CD14-positive monocyte (primary cell): ENCODE measurements at regions not wholly inside any gene's neighbourhood (a gene's known extent, or its start where the extent isn't known, plus 50 kb on each side); places are given as distances from the start of the nearest gene placed in this dataset.
A peak's percentile ranks its signal among the peaks of the same experiment; 100 is the strongest.
"Not testable (repeated sequence)": the region's sequence is repeated elsewhere in the genome, so short reads cannot be mapped to it uniquely, and the experiment has no call there.

Source experiments
- DNase-seq, 3 donors: peaks; one replicate each; pipeline ENCODE4 v3.0.0-alpha.2; 2011 to 2022
- H2AFZ ChIP-seq: 2 replicates; pipeline ENCODE4 v1.6.0; 2012; ENCODE audit warnings: mild to moderate bottlenecking, low read depth, low read length, inconsistent platforms; ENCODE audit not compliant: insufficient read depth, poor library complexity, severe bottlenecking
- H3K27ac ChIP-seq, 2 donors: 1 replicate in 1 of 2; 2 replicates in 1 of 2; pipeline ENCODE4 v1.5.1; 2012 to 2013; ENCODE audit warnings: low read length in 2 of 2, control low read depth in 1 of 2, inconsistent platforms in 1 of 2, low read depth in 1 of 2, mild to moderate bottlenecking in 1 of 2
- H3K27me3 ChIP-seq, 2 donors: one replicate each; pipeline versions ENCODE4 v1.6.0 to v1.6.1; 2011 to 2013; ENCODE audit warnings: low read length in 2 of 2; ENCODE audit not compliant: control insufficient read depth in 2 of 2, insufficient read depth in 2 of 2
- H3K36me3 ChIP-seq, 2 donors: replicated peaks in 1 of 2; 1 replicate in 1 of 2; 2 replicates in 1 of 2; pipeline versions ENCODE4 v1.5.1 to v1.6.1; 2012 to 2013; ENCODE audit warnings: low read length in 2 of 2, control low read depth in 1 of 2, inconsistent platforms in 1 of 2, mild to moderate bottlenecking in 1 of 2; ENCODE audit not compliant: insufficient read depth in 2 of 2, control insufficient read depth in 1 of 2
- H3K4me1 ChIP-seq, 2 donors: 1 replicate in 1 of 2; 2 replicates in 1 of 2; pipeline versions ENCODE4 v1.5.1 to v1.6.1; 2012 to 2013; ENCODE audit warnings: low read length in 2 of 2, control low read depth in 1 of 2, inconsistent platforms in 1 of 2, mild to moderate bottlenecking in 1 of 2, moderate library complexity in 1 of 2; ENCODE audit not compliant: insufficient read depth in 2 of 2, control insufficient read depth in 1 of 2
- H3K4me2 ChIP-seq: replicated peaks from 2 replicates; pipeline ENCODE3; 2012; ENCODE audit warnings: low read length, moderate library complexity, mild to moderate bottlenecking; ENCODE audit not compliant: poor library complexity, severe bottlenecking; ENCODE audit errors: extremely low read depth
- H3K4me3 ChIP-seq, 3 experiments: fragments of 200-600 bp in 1 of 3; sonication (generic) in 1 of 3; replicated peaks in 1 of 3; 1 replicate in 2 of 3; 2 replicates in 1 of 3; pipeline ENCODE4 v1.5.1; 2011 to 2013; ENCODE audit warnings: low read length in 3 of 3, mild to moderate bottlenecking in 3 of 3, control low read depth in 2 of 3, low read depth in 2 of 3, inconsistent platforms in 1 of 3, moderate library complexity in 1 of 3
- H3K79me2 ChIP-seq: 2 replicates; pipeline ENCODE4 v1.6.0; 2012; ENCODE audit warnings: mild to moderate bottlenecking, control low read depth, inconsistent platforms, low read length, moderate library complexity; ENCODE audit not compliant: insufficient read depth
- H3K9ac ChIP-seq: 2 replicates; pipeline ENCODE4 v1.6.0; 2017; ENCODE audit warnings: low read length, mild to moderate bottlenecking; ENCODE audit not compliant: insufficient read depth, poor library complexity, severe bottlenecking
- H3K9me3 ChIP-seq, 2 donors: replicated peaks in 1 of 2; 1 replicate in 1 of 2; 2 replicates in 1 of 2; pipeline versions ENCODE4 v1.5.1 to v1.6.1; 2012 to 2013; ENCODE audit warnings: low read length in 2 of 2, control low read depth in 1 of 2; ENCODE audit not compliant: control insufficient read depth in 1 of 2, insufficient read depth in 1 of 2
- H4K20me1 ChIP-seq: 2 replicates; pipeline ENCODE4 v1.6.0; 2012; ENCODE audit warnings: mild to moderate bottlenecking, low read length, control low read depth, moderate library complexity; ENCODE audit not compliant: insufficient read depth
- H3K27ac Mint-ChIP-seq, 7 donors: one replicate each; pipeline ENCODE4 v1.8.0; 2020; ENCODE audit warnings: mild to moderate bottlenecking in 7 of 7, mixed read lengths in 7 of 7, moderate library complexity in 6 of 7, inconsistent platforms in 2 of 7
- H3K27me3 Mint-ChIP-seq, 3 donors: one replicate each; pipeline ENCODE4 v1.8.0; 2021 to 2022; ENCODE audit warnings: low read depth in 3 of 3, mild to moderate bottlenecking in 3 of 3, mixed read lengths in 3 of 3, moderate library complexity in 3 of 3, inconsistent platforms in 1 of 3
- H3K36me3 Mint-ChIP-seq, 2 donors: one replicate each; pipeline ENCODE4 v1.8.0; 2020; ENCODE audit warnings: mixed read lengths in 2 of 2, inconsistent platforms in 1 of 2, mild to moderate bottlenecking in 1 of 2
- H3K4me1 Mint-ChIP-seq: one replicate; pipeline ENCODE4 v1.8.0; 2020; ENCODE audit warnings: mild to moderate bottlenecking, mixed read lengths
- H3K4me3 Mint-ChIP-seq, 2 donors: one replicate each; pipeline ENCODE4 v1.8.0; 2020; ENCODE audit warnings: mild to moderate bottlenecking in 2 of 2, mixed read lengths in 2 of 2, moderate library complexity in 1 of 2
- H3K9me3 Mint-ChIP-seq, 7 donors: one replicate each; pipeline ENCODE4 v1.8.0; 2020 to 2022; ENCODE audit warnings: mixed read lengths in 7 of 7, mild to moderate bottlenecking in 6 of 7, moderate library complexity in 6 of 7, inconsistent platforms in 2 of 7
- WGBS: methylation state at CpG from one replicate; pipeline ENCODE4 v1.1.5; 2013; ENCODE audit warnings: missing lambda C conversion rate; ENCODE audit not compliant: insufficient coverage; 5-methylcytosine and 5-hydroxymethylcytosine counted together
- intact Hi-C, 2 donors: fragments of 100-400 bp; cut with micrococcal nuclease; formaldehyde crosslinking; loops; one replicate each; pipeline versions ENCODE4 v1.15.0 to v1.15.1; 2023

DNA sequence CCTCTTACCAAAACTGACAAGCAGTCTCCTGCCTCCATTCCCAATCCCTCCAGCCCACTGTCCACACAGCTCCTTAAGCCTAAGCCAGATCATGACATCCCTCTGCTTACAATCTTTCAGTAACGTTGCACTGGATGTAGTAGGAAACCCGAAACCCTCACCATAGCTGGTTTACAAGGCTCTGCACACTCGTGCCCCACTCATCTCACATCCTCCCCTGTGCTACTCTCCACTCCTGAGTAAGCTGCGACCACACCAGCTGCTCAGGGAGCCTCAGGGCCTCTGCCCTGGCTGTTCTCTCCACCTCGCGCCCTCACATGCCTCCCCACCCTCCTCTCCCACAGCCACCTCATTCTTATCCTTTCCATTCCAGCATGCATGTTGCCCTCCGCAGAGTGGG, 288.9 kb downstream of the ANAPC1 start:
- H3K4me1 Mint-ChIP-seq, H3K9me3 ChIP-seq, H3K36me3 ChIP-seq, H3K4me1 ChIP-seq, H3K9ac ChIP-seq, H3K4me2 ChIP-seq, H3K27ac Mint-ChIP-seq, H3K27ac ChIP-seq, H3K9me3 Mint-ChIP-seq, H2AFZ ChIP-seq, H3K79me2 ChIP-seq, H4K20me1 ChIP-seq, H3K27me3 Mint-ChIP-seq, H3K36me3 Mint-ChIP-seq, intact Hi-C loops, DNase-seq, H3K4me3 Mint-ChIP-seq, H3K4me3 ChIP-seq, H3K27me3 ChIP-seq: not testable (repeated sequence)
- WGBS = no CpG with 5 or more reads among the region's 7 CpGs

- H3K27ac Mint-ChIP-seq, H3K27me3 ChIP-seq, H3K4me3 Mint-ChIP-seq, H3K36me3 ChIP-seq, H3K79me2 ChIP-seq, H3K27me3 Mint-ChIP-seq, DNase-seq, H3K9me3 Mint-ChIP-seq, H3K4me2 ChIP-seq, H3K4me3 ChIP-seq, H3K9me3 ChIP-seq, H3K9ac ChIP-seq, H3K27ac ChIP-seq, H3K4me1 Mint-ChIP-seq, H4K20me1 ChIP-seq, H3K36me3 Mint-ChIP-seq, intact Hi-C loops, H3K4me1 ChIP-seq, H2AFZ ChIP-seq: not testable (repeated sequence)
- WGBS = no CpG with 5 or more reads among the region's 4 CpGs
Measured at GRCh38 chr2:111596808-111597705, 286.9 kb downstream of the ANAPC1 start.

DNA sequence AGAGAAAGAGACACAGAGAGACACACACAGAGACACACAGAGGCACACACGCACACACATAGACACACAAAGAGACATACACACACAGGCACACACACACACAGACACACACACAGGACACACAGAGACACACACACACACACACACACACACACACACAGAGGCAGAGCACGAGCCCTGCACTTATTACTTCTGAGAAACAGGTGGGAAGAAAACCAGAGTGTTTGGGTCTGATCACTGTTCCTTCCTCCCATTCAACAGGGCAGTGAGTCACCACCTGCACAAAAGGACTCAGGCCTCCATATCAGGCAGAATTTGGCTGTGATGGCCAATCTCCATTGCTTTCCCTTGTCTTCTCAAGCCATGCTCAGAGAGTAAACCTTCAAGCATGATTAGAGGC, 285.0 kb downstream of the ANAPC1 start:
- DNase-seq = not testable (repeated sequence)

DNA sequence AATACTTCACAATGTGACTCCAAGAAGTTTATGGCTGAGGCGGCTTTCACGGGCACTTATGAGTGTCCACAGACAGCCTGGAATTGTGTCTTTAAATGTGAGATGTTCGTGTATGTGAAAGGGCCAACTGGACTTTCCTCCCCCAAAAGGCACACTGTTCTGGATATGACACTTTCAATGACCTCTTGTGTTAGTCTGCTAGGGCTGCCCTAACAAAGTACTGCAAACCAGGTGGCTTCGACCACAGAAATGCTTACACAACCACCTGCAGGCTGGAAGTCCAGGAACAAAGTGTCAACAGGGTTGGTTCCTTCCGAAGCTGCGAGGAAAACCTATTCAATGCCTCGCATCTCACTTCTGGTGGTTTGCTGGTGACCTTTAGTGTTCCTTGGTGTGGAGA, 281.7 kb downstream of the ANAPC1 start:
- H3K4me1 Mint-ChIP-seq, intact Hi-C loops, H3K27ac ChIP-seq, H3K4me3 Mint-ChIP-seq, H3K9me3 ChIP-seq, H3K4me3 ChIP-seq, H4K20me1 ChIP-seq, DNase-seq, H3K36me3 Mint-ChIP-seq, H3K4me1 ChIP-seq, H3K27me3 Mint-ChIP-seq, H3K9ac ChIP-seq, H3K27ac Mint-ChIP-seq, H3K36me3 ChIP-seq, H2AFZ ChIP-seq, H3K27me3 ChIP-seq, H3K79me2 ChIP-seq, H3K9me3 Mint-ChIP-seq, H3K4me2 ChIP-seq: not testable (repeated sequence)
- WGBS = no CpG with 5 or more reads among the region's 7 CpGs

More for the DNA sequence above, 285.0 kb downstream of the ANAPC1 start:
- H3K4me1 ChIP-seq, H3K4me2 ChIP-seq, H3K9ac ChIP-seq, H3K36me3 ChIP-seq, H3K79me2 ChIP-seq, intact Hi-C loops, H3K36me3 Mint-ChIP-seq, H3K9me3 Mint-ChIP-seq, H2AFZ ChIP-seq, H3K4me1 Mint-ChIP-seq, H3K4me3 Mint-ChIP-seq, H4K20me1 ChIP-seq, H3K27me3 ChIP-seq, H3K27me3 Mint-ChIP-seq, H3K9me3 ChIP-seq, H3K4me3 ChIP-seq, H3K27ac ChIP-seq: not testable (repeated sequence)
- H3K27ac Mint-ChIP-seq = peak overlapping the region in 1 of 7 donors; percentile 6
- no CpG with 5 or more reads among the region's 2 CpGs for WGBS
